K562 (cell line): ENCODE measurements at regions not wholly inside any gene's neighbourhood (a gene's known extent, or its start where the extent isn't known, plus 50 kb on each side); places are given as distances from the start of the nearest gene placed in this dataset.

Source experiments
- BCLAF1 ChIP-seq, 2 experiments: fragments of 450-650 bp in 1 of 2; IDR thresholded peaks; 2 replicates each; pipeline ENCODE4 v1.6.1; 2011 to 2017; ENCODE audit warnings: low read depth in 2 of 2, antibody characterized with exemption in 1 of 2, borderline replicate concordance in 1 of 2, low read length in 1 of 2, mild to moderate bottlenecking in 1 of 2, mixed read lengths in 1 of 2; ENCODE audit not compliant: control insufficient read depth in 1 of 2
- HES1 ChIP-seq: fragments of 450-650 bp; IDR thresholded peaks from 2 replicates; pipeline ENCODE4 v1.6.1; 2016; ENCODE audit warnings: low read depth, mild to moderate bottlenecking, moderate library complexity
- HNRNPL ChIP-seq: fragments of 200-400 bp; formaldehyde crosslinking; IDR thresholded peaks from 2 replicates; pipeline ENCODE4 v1.6.1; 2017; ENCODE audit warnings: low read depth, mild to moderate bottlenecking, low read length
- MTA2 ChIP-seq: fragments of 450-650 bp; IDR thresholded peaks from 2 replicates; pipeline ENCODE4 v1.6.1; 2016; ENCODE audit warnings: low read depth
- NEUROD1 ChIP-seq: fragments of 150-350 bp; IDR thresholded peaks from 2 replicates; pipeline ENCODE4 v1.6.1; 2014; ENCODE audit warnings: borderline replicate concordance, low read length, low read depth; ENCODE audit not compliant: partially characterized antibody
- RBFOX2 ChIP-seq: fragments of 200-400 bp; formaldehyde crosslinking; IDR thresholded peaks from 2 replicates; pipeline ENCODE4 v1.6.1; 2017; ENCODE audit warnings: low read depth, mild to moderate bottlenecking, low read length, moderate library complexity
- RBM14 ChIP-seq: fragments of 200-400 bp; formaldehyde crosslinking; IDR thresholded peaks from 2 replicates; pipeline ENCODE4 v1.6.1; 2018; ENCODE audit warnings: low read depth, mild to moderate bottlenecking, low read length, moderate library complexity, borderline replicate concordance; ENCODE audit not compliant: insufficient read depth
- RBM22 ChIP-seq: fragments of 200-400 bp; formaldehyde crosslinking; IDR thresholded peaks from 2 replicates; pipeline ENCODE4 v1.6.1; 2018; ENCODE audit warnings: low read length, low read depth; ENCODE audit not compliant: poor library complexity, severe bottlenecking
- SIX5 ChIP-seq, 2 experiments: IDR thresholded peaks; 2 replicates each; pipeline ENCODE4 v1.6.1; 2011; ENCODE audit warnings: low read length in 2 of 2, borderline replicate concordance in 1 of 2, low read depth in 1 of 2, mild to moderate bottlenecking in 1 of 2, moderate library complexity in 1 of 2; ENCODE audit not compliant: insufficient read depth in 1 of 2
- SLC30A9 ChIP-seq: fragments of 250-450 bp; sonication (Bioruptor Pico); IDR thresholded peaks from 2 replicates; pipeline ENCODE4 v1.8.0; 2022; ENCODE audit warnings: mild to moderate bottlenecking, moderate library complexity
- SRSF7 ChIP-seq: fragments of 200-400 bp; formaldehyde crosslinking; optimal IDR thresholded peaks from 2 replicates; pipeline ENCODE3; 2017; ENCODE audit warnings: mild to moderate bottlenecking, low read depth, low read length
- TAF1 ChIP-seq: IDR thresholded peaks from 2 replicates; pipeline ENCODE4 v1.6.1; 2011; ENCODE audit warnings: mild to moderate bottlenecking, low read length, moderate library complexity; ENCODE audit not compliant: insufficient read depth, control insufficient read depth, severe bottlenecking; ENCODE audit errors: extremely low read depth
- USF2 ChIP-seq: sonication (generic); formaldehyde crosslinking; IDR thresholded peaks from 2 replicates; pipeline ENCODE4 v1.5.0; 2020; ENCODE audit warnings: missing genetic modification reagents
- YBX1 ChIP-seq: fragments of 450-650 bp; IDR thresholded peaks from 2 replicates; pipeline ENCODE4 v1.7.1; 2016; ENCODE audit warnings: mild to moderate bottlenecking
- ZBTB7A ChIP-seq: IDR thresholded peaks from 2 replicates; pipeline ENCODE4 v1.6.1; 2011; ENCODE audit warnings: low read depth, mild to moderate bottlenecking, low read length, moderate library complexity, borderline replicate concordance; ENCODE audit not compliant: control insufficient read depth
- ZFPM2 ChIP-seq: fragments of 250-450 bp; sonication (Bioruptor Pico); IDR thresholded peaks from 2 replicates; pipeline ENCODE4 v1.5.1; 2022; ENCODE audit warnings: mild to moderate bottlenecking
- ZNF780A ChIP-seq: fragments of 250-450 bp; sonication (Bioruptor Pico); IDR thresholded peaks from 2 replicates; pipeline ENCODE4 v1.5.0; 2021; ENCODE audit warnings: mild to moderate bottlenecking
- TF ChIP-seq, protein P1 (sequence below): fragments of 250-450 bp; sonication (Bioruptor Pico); IDR thresholded peaks from 2 replicates; pipeline ENCODE4 v1.4.0; 2020; ENCODE audit warnings: mild to moderate bottlenecking, moderate library complexity
- TF ChIP-seq, protein P2 (sequence below): sonication (generic); formaldehyde crosslinking; IDR thresholded peaks from 2 replicates; pipeline ENCODE4 v1.8.0; 2022; ENCODE audit warnings: missing genetic modification reagents, mild to moderate bottlenecking, borderline replicate concordance

GRCh38 chr7:7099584-7100014 lies 82.7 kb upstream of the C1GALT1 start (continued):
- TF ChIP-seq SRSF7 (no peak), NEUROD1 (peak; percentile 56), BCLAF1 (IDR thresholded peaks at IDR 0.05; ENCODE audit: borderline replicate concordance in 1 of 2, control insufficient read depth in 1 of 2, low read depth in 2 of 2, low read length in 1 of 2) (no peak), YBX1 (no peak), SIX5 (IDR thresholded peaks at IDR 0.05; ENCODE audit: borderline replicate concordance in 1 of 2, insufficient read depth in 1 of 2, low read depth in 1 of 2, low read length in 2 of 2) (no peak), ZBTB7A (no peak), MTA2 (peak; percentile 49), SLC30A9 (CRISPR knock-in tag) (no peak), ZNF780A (CRISPR knock-in tag) (no peak), RBM22 (no peak), TAF1 (no peak), RBM14 (no peak), HES1 (no peak), HNRNPL (no peak), ZFPM2 (CRISPR knock-in tag) (no peak), USF2 (CRISPR knock-in tag) (no peak), RBFOX2 (no peak)
- TF ChIP-seq, protein P1, sequence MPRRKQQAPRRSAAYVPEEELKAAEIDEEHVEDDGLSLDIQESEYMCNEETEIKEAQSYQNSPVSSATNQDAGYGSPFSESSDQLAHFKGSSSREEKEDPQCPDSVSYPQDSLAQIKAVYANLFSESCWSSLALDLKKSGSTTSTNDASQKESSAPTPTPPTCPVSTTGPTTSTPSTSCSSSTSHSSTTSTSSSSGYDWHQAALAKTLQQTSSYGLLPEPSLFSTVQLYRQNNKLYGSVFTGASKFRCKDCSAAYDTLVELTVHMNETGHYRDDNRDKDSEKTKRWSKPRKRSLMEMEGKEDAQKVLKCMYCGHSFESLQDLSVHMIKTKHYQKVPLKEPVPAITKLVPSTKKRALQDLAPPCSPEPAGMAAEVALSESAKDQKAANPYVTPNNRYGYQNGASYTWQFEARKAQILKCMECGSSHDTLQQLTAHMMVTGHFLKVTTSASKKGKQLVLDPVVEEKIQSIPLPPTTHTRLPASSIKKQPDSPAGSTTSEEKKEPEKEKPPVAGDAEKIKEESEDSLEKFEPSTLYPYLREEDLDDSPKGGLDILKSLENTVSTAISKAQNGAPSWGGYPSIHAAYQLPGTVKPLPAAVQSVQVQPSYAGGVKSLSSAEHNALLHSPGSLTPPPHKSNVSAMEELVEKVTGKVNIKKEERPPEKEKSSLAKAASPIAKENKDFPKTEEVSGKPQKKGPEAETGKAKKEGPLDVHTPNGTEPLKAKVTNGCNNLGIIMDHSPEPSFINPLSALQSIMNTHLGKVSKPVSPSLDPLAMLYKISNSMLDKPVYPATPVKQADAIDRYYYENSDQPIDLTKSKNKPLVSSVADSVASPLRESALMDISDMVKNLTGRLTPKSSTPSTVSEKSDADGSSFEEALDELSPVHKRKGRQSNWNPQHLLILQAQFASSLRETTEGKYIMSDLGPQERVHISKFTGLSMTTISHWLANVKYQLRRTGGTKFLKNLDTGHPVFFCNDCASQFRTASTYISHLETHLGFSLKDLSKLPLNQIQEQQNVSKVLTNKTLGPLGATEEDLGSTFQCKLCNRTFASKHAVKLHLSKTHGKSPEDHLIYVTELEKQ (CRISPR knock-in tag), result no peak
- TF ChIP-seq, protein P2, sequence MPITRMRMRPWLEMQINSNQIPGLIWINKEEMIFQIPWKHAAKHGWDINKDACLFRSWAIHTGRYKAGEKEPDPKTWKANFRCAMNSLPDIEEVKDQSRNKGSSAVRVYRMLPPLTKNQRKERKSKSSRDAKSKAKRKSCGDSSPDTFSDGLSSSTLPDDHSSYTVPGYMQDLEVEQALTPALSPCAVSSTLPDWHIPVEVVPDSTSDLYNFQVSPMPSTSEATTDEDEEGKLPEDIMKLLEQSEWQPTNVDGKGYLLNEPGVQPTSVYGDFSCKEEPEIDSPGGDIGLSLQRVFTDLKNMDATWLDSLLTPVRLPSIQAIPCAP (CRISPR knock-in tag), result no peak
